CD4-positive, alpha-beta memory T cell (primary cell): ENCODE measurements at regions not wholly inside any gene's neighbourhood (a gene's known extent, or its start where the extent isn't known, plus 50 kb on each side); places are given as distances from the start of the nearest gene placed in this dataset.

Experiments
- CTCF ChIA-PET: fragments of 350-600 bp; sonication (Branson Sonifier 250); formaldehyde crosslinking; loops from one replicate; lab custom pipeline; 2021; ENCODE audit warnings: inconsistent platforms; ENCODE audit not compliant: partially characterized antibody; lab: Charles Lee
- POLR2A ChIA-PET: fragments of 350-600 bp; sonication (Branson Sonifier 250); formaldehyde crosslinking; loops from one replicate; lab custom pipeline; 2021; ENCODE audit not compliant: partially characterized antibody; lab: Charles Lee
- DNase-seq, 5 donors: peaks; one replicate each; pipeline versions ENCODE4 v3.0.0 to v3.0.0-alpha.2; 2020 to 2022; ENCODE audit warnings: mixed read lengths in 1 of 5
- H3K27ac ChIP-seq: one replicate; pipeline ENCODE4 v1.7.0; 2013; ENCODE audit warnings: low read depth, low read length
- H3K27me3 ChIP-seq: 2 replicates; pipeline ENCODE4 v1.7.0; 2013; ENCODE audit warnings: mild to moderate bottlenecking, low read length, moderate library complexity; ENCODE audit not compliant: insufficient read depth
- H3K36me3 ChIP-seq: 2 replicates; pipeline ENCODE4 v1.7.0; 2013; ENCODE audit warnings: mild to moderate bottlenecking, low read length, moderate library complexity; ENCODE audit not compliant: insufficient read depth
- H3K4me1 ChIP-seq: 2 replicates; pipeline ENCODE4 v1.7.0; 2013; ENCODE audit warnings: mild to moderate bottlenecking, low read length, moderate library complexity; ENCODE audit not compliant: insufficient read depth
- H3K4me3 ChIP-seq, 2 donors: one replicate each; pipeline ENCODE4 v1.7.0; 2013; ENCODE audit warnings: low read length in 2 of 2, mild to moderate bottlenecking in 1 of 2
- H3K9me3 ChIP-seq, 2 donors: one replicate each; pipeline ENCODE4 v1.7.0; 2013; ENCODE audit warnings: low read length in 2 of 2, control low read depth in 1 of 2; ENCODE audit not compliant: control insufficient read depth in 1 of 2
- H3K27ac Mint-ChIP-seq, 7 donors: one replicate each; pipeline ENCODE4 v1.8.0; 2020 to 2021; ENCODE audit warnings: mixed read lengths in 7 of 7, mild to moderate bottlenecking in 6 of 7, inconsistent platforms in 3 of 7, moderate library complexity in 3 of 7
- H3K27me3 Mint-ChIP-seq, 2 donors: one replicate each; pipeline ENCODE4 v1.8.0; 2020 to 2021; ENCODE audit warnings: mixed read lengths in 2 of 2
- H3K36me3 Mint-ChIP-seq, 2 donors: one replicate each; pipeline ENCODE4 v1.8.0; 2020 to 2021; ENCODE audit warnings: mixed read lengths in 2 of 2, inconsistent platforms in 1 of 2, mild to moderate bottlenecking in 1 of 2
- H3K4me1 Mint-ChIP-seq, 4 donors: one replicate each; pipeline ENCODE4 v1.8.0; 2020 to 2021; ENCODE audit warnings: mixed read lengths in 4 of 4, mild to moderate bottlenecking in 1 of 4
- H3K4me3 Mint-ChIP-seq, 8 donors: one replicate each; pipeline ENCODE4 v1.8.0; 2020 to 2021; ENCODE audit warnings: mixed read lengths in 8 of 8, mild to moderate bottlenecking in 7 of 8, moderate library complexity in 6 of 8, inconsistent platforms in 3 of 8
- H3K9me3 Mint-ChIP-seq, 8 donors: one replicate each; pipeline ENCODE4 v1.8.0; 2020 to 2021; ENCODE audit warnings: mixed read lengths in 8 of 8, mild to moderate bottlenecking in 5 of 8, inconsistent platforms in 3 of 8, moderate library complexity in 1 of 8
- intact Hi-C: fragments of 100-400 bp; cut with micrococcal nuclease; formaldehyde crosslinking; loops from one replicate; pipeline ENCODE4 v1.15.1; 2023

- Mint-ChIP-seq H3K4me1 (no peaks in the 10 kb centered on the region), H3K4me3 (no peak overlapping the region), H3K36me3 (no peaks in the 10 kb centered on the region), H3K27me3 (peaks cover 3 to 6% of the 10 kb centered on the region in 2 donors), H3K9me3 (peaks cover 0 to under 1% (median 0%) of the 10 kb centered on the region in 8 donors), H3K27ac (no peak overlapping the region)
- ChIA-PET CTCF (no interaction called here), POLR2A (no interaction called here)
- Histone ChIP-seq H3K36me3 (no peaks in the 10 kb centered on the region), H3K27ac (no peak overlapping the region), H3K4me1 (no peaks in the 10 kb centered on the region), H3K27me3 (no peaks in the 10 kb centered on the region), H3K4me3 (no peak overlapping the region), H3K9me3 (no peaks in the 10 kb centered on the region)
- DNase-seq = no peak
- intact Hi-C loops = no loop called here
Measured at GRCh38 chr10:113282564-113282963, 270.3 kb upstream of the HABP2 start.

- Mint-ChIP-seq H3K36me3 (no peaks in the 10 kb centered on the region), H3K9me3 (no peaks in the 10 kb centered on the region), H3K4me3 (no peak overlapping the region), H3K27ac (no peak overlapping the region), H3K27me3 (peaks cover 3 to 4% of the 10 kb centered on the region in 2 donors), H3K4me1 (no peaks in the 10 kb centered on the region)
- Histone ChIP-seq H3K4me1 (no peaks in the 10 kb centered on the region), H3K9me3 (no peaks in the 10 kb centered on the region), H3K27ac (no peak overlapping the region), H3K36me3 (no peaks in the 10 kb centered on the region), H3K27me3 (no peaks in the 10 kb centered on the region), H3K4me3 (no peak overlapping the region)
- intact Hi-C loops = no loop called here
- DNase-seq = no peak
- CTCF ChIA-PET = no interaction called here
- POLR2A ChIA-PET = no interaction called here
Measured at GRCh38 chr10:113283189-113283588, 269.7 kb upstream of the HABP2 start.

GRCh38 chr10:113284635-113285034, 268.2 kb upstream of the HABP2 start:
- POLR2A ChIA-PET = no interaction called here
- no peaks in the 10 kb centered on the region for H3K9me3 ChIP-seq
- no peaks in the 10 kb centered on the region for H3K36me3 ChIP-seq
- H3K4me3 ChIP-seq = no peak overlapping the region
- no peak for DNase-seq
- no peak overlapping the region for H3K27ac ChIP-seq
- intact Hi-C loops = no loop called here
- no peaks in the 10 kb centered on the region for H3K4me1 Mint-ChIP-seq
- no peak overlapping the region for H3K4me3 Mint-ChIP-seq
- no peaks in the 10 kb centered on the region for H3K4me1 ChIP-seq
- no peaks in the 10 kb centered on the region for H3K36me3 Mint-ChIP-seq
- peaks cover 1 to 4% of the 10 kb centered on the region in 2 donors for H3K27me3 Mint-ChIP-seq
- H3K9me3 Mint-ChIP-seq = no peaks in the 10 kb centered on the region
- no peak overlapping the region for H3K27ac Mint-ChIP-seq
- CTCF ChIA-PET = no interaction called here
- H3K27me3 ChIP-seq = no peaks in the 10 kb centered on the region

- Mint-ChIP-seq H3K4me3 (no peak overlapping the region), H3K27ac (no peak overlapping the region), H3K27me3 (peaks cover 1 to 4% of the 10 kb centered on the region in 2 donors), H3K36me3 (no peaks in the 10 kb centered on the region), H3K4me1 (no peaks in the 10 kb centered on the region), H3K9me3 (no peaks in the 10 kb centered on the region)
- no peak for DNase-seq
- intact Hi-C loops = no loop called here
- no peak overlapping the region for H3K27ac ChIP-seq
- CTCF ChIA-PET = no interaction called here
- H3K4me1 ChIP-seq = no peaks in the 10 kb centered on the region
- POLR2A ChIA-PET = no interaction called here
- no peaks in the 10 kb centered on the region for H3K9me3 ChIP-seq
- H3K27me3 ChIP-seq = no peaks in the 10 kb centered on the region
- no peaks in the 10 kb centered on the region for H3K36me3 ChIP-seq
- H3K4me3 ChIP-seq = no peak overlapping the region
Measured at GRCh38 chr10:113285305-113285704, 267.5 kb upstream of the HABP2 start.

GRCh38 chr10:113287592-113287991, 265.3 kb upstream of the HABP2 start:
- POLR2A ChIA-PET = no interaction called here
- H3K4me3 Mint-ChIP-seq = no peak overlapping the region
- Histone ChIP-seq H3K4me3 (no peak overlapping the region), H3K9me3 (no peaks in the 10 kb centered on the region), H3K27me3 (no peaks in the 10 kb centered on the region), H3K27ac (no peak overlapping the region), H3K4me1 (no peaks in the 10 kb centered on the region), H3K36me3 (no peaks in the 10 kb centered on the region)
- CTCF ChIA-PET = no interaction called here
- no peak overlapping the region for H3K27ac Mint-ChIP-seq
- H3K9me3 Mint-ChIP-seq = no peaks in the 10 kb centered on the region
- H3K4me1 Mint-ChIP-seq = no peaks in the 10 kb centered on the region
- no peak for DNase-seq
- intact Hi-C loops = no loop called here
- H3K36me3 Mint-ChIP-seq = no peaks in the 10 kb centered on the region
- H3K27me3 Mint-ChIP-seq = peaks cover 0 to 1% of the 10 kb centered on the region in 2 donors

- POLR2A ChIA-PET = no interaction called here
- Mint-ChIP-seq H3K27me3 (no peaks in the 10 kb centered on the region), H3K36me3 (no peaks in the 10 kb centered on the region), H3K4me3 (no peak overlapping the region), H3K9me3 (no peaks in the 10 kb centered on the region), H3K4me1 (no peaks in the 10 kb centered on the region), H3K27ac (no peak overlapping the region)
- H3K27me3 ChIP-seq = no peaks in the 10 kb centered on the region
- no peaks in the 10 kb centered on the region for H3K4me1 ChIP-seq
- CTCF ChIA-PET = no interaction called here
- no peaks in the 10 kb centered on the region for H3K36me3 ChIP-seq
- no peak overlapping the region for H3K4me3 ChIP-seq
- no peak overlapping the region for H3K27ac ChIP-seq
- intact Hi-C loops = no loop called here
- DNase-seq = no peak
- H3K9me3 ChIP-seq = no peaks in the 10 kb centered on the region
Measured at GRCh38 chr10:113290137-113290536, 262.7 kb upstream of the HABP2 start.

- intact Hi-C loops = no loop called here
- ChIA-PET CTCF (no interaction called here), POLR2A (no interaction called here)
- no peaks in the 10 kb centered on the region for H3K9me3 ChIP-seq
- H3K4me3 ChIP-seq = no peak overlapping the region
- Mint-ChIP-seq H3K36me3 (no peaks in the 10 kb centered on the region), H3K4me3 (no peak overlapping the region), H3K27ac (no peak overlapping the region), H3K9me3 (no peaks in the 10 kb centered on the region), H3K27me3 (no peaks in the 10 kb centered on the region), H3K4me1 (no peaks in the 10 kb centered on the region)
- H3K27ac ChIP-seq = no peak overlapping the region
- H3K4me1 ChIP-seq = no peaks in the 10 kb centered on the region
- no peaks in the 10 kb centered on the region for H3K36me3 ChIP-seq
- no peaks in the 10 kb centered on the region for H3K27me3 ChIP-seq
- no peak for DNase-seq
Measured at GRCh38 chr10:113291413-113291812, 261.4 kb upstream of the HABP2 start.

- Histone ChIP-seq H3K4me1 (no peaks in the 10 kb centered on the region), H3K4me3 (no peak overlapping the region), H3K36me3 (no peaks in the 10 kb centered on the region), H3K27ac (no peak overlapping the region), H3K9me3 (no peaks in the 10 kb centered on the region), H3K27me3 (no peaks in the 10 kb centered on the region)
- ChIA-PET POLR2A (no interaction called here), CTCF (no interaction called here)
- Mint-ChIP-seq H3K9me3 (no peaks in the 10 kb centered on the region), H3K4me1 (no peaks in the 10 kb centered on the region), H3K36me3 (no peaks in the 10 kb centered on the region), H3K27me3 (peaks cover 0 to 2% of the 10 kb centered on the region in 2 donors), H3K4me3 (no peak overlapping the region), H3K27ac (no peak overlapping the region)
- intact Hi-C loops = no loop called here
- DNase-seq = no peak
Measured at GRCh38 chr10:113292086-113292485, 260.8 kb upstream of the HABP2 start.
